Tibial nerve (tissue), 4 donors: ENCODE measurements at regions not wholly inside any gene's neighbourhood (a gene's known extent, or its start where the extent isn't known, plus 50 kb on each side); places are given as distances from the start of the nearest gene placed in this dataset.

ENCODE experiments used
- EP300 ChIP-seq, 2 donors: sonication (generic); formaldehyde crosslinking; IDR thresholded peaks; one replicate each; pipeline ENCODE4 v1.6.1; 2017; ENCODE audit warnings: antibody characterized with exemption in 2 of 2, mild to moderate bottlenecking in 1 of 2
- POLR2A ChIP-seq, 2 donors: fragments of 450-650 bp; IDR thresholded peaks; one replicate each; pipeline ENCODE4 v1.6.1; 2017; ENCODE audit warnings: antibody characterized with exemption in 2 of 2, mild to moderate bottlenecking in 2 of 2, moderate library complexity in 2 of 2
- TF ChIP-seq, protein P1 (sequence below), 5 experiments: fragments of 200-600 bp in 3 of 5; fragments of 450-650 bp in 2 of 5; sonication (generic) in 3 of 5; IDR thresholded peaks; one replicate each; pipeline ENCODE4 v1.5.1; 2016 to 2019; ENCODE audit warnings: antibody characterized with exemption in 5 of 5, mild to moderate bottlenecking in 3 of 5, moderate library complexity in 2 of 5

- TF ChIP-seq, protein P1, sequence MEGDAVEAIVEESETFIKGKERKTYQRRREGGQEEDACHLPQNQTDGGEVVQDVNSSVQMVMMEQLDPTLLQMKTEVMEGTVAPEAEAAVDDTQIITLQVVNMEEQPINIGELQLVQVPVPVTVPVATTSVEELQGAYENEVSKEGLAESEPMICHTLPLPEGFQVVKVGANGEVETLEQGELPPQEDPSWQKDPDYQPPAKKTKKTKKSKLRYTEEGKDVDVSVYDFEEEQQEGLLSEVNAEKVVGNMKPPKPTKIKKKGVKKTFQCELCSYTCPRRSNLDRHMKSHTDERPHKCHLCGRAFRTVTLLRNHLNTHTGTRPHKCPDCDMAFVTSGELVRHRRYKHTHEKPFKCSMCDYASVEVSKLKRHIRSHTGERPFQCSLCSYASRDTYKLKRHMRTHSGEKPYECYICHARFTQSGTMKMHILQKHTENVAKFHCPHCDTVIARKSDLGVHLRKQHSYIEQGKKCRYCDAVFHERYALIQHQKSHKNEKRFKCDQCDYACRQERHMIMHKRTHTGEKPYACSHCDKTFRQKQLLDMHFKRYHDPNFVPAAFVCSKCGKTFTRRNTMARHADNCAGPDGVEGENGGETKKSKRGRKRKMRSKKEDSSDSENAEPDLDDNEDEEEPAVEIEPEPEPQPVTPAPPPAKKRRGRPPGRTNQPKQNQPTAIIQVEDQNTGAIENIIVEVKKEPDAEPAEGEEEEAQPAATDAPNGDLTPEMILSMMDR (IDR thresholded peaks at IDR 0.05) = no peak
- TF ChIP-seq EP300 (IDR thresholded peaks at IDR 0.05) (no peak), POLR2A (IDR thresholded peaks at IDR 0.05) (no peak)
Observed at GRCh38 chr14:29421156-29421728, 506.4 kb downstream of the PRKD1 start.
